OCI-LY1 (cell line): ENCODE measurements at regions not wholly inside any gene's neighbourhood (a gene's known extent, or its start where the extent isn't known, plus 50 kb on each side); places are given as distances from the start of the nearest gene placed in this dataset.

Source experiments
- H2AFZ ChIP-seq: fragments of 200-600 bp; sonication (generic), shearing (Covaris generic); 2 replicates; pipeline ENCODE4 v1.6.0; 2014; ENCODE audit warnings: antibody characterized with exemption, mild to moderate bottlenecking, low read length
- H3F3A ChIP-seq: fragments of 200-600 bp; sonication (generic), shearing (Covaris generic); 2 replicates; pipeline ENCODE4 v1.6.0; 2014; ENCODE audit warnings: mild to moderate bottlenecking, antibody characterized with exemption, low read length, moderate library complexity; ENCODE audit not compliant: insufficient read depth
- H3K27ac ChIP-seq: fragments of 200-600 bp; sonication (generic); 2 replicates; pipeline ENCODE4 v1.5.1; 2014; ENCODE audit warnings: low read length, mixed run types, mild to moderate bottlenecking, low read depth; ENCODE audit not compliant: poor library complexity, severe bottlenecking
- H3K27me3 ChIP-seq: fragments of 200-600 bp; sonication (generic); 2 replicates; pipeline ENCODE4 v1.6.0; 2014; ENCODE audit warnings: antibody characterized with exemption, mild to moderate bottlenecking, low read length, moderate library complexity; ENCODE audit not compliant: insufficient read depth
- H3K36me3 ChIP-seq: fragments of 200-600 bp; sonication (generic); 2 replicates; pipeline ENCODE4 v1.6.1; 2014; ENCODE audit warnings: mild to moderate bottlenecking, antibody characterized with exemption, low read length, moderate library complexity, mixed read lengths; ENCODE audit not compliant: insufficient read depth
- H3K4me1 ChIP-seq: fragments of 200-600 bp; sonication (generic); 2 replicates; pipeline ENCODE4 v1.5.1; 2014; ENCODE audit warnings: mild to moderate bottlenecking, low read length, moderate library complexity; ENCODE audit not compliant: insufficient read depth, severe bottlenecking
- H3K4me2 ChIP-seq: fragments of 200-600 bp; sonication (generic), shearing (Covaris generic); 2 replicates; pipeline ENCODE4 v1.6.1; 2014; ENCODE audit warnings: low read length
- H3K4me3 ChIP-seq: fragments of 200-600 bp; sonication (generic); 2 replicates; pipeline ENCODE4 v1.5.1; 2014; ENCODE audit warnings: low read length, low read depth, mild to moderate bottlenecking, mixed read lengths; ENCODE audit not compliant: poor library complexity, severe bottlenecking
- H3K79me2 ChIP-seq: fragments of 200-600 bp; shearing (Covaris generic); 2 replicates; pipeline ENCODE4 v1.6.1; 2016; ENCODE audit warnings: mixed run types, low read length, mixed read lengths; ENCODE audit not compliant: insufficient read depth
- H3K9ac ChIP-seq: fragments of 200-600 bp; sonication (generic), shearing (Covaris generic); 2 replicates; pipeline ENCODE4 v1.6.1; 2014; ENCODE audit warnings: mild to moderate bottlenecking, low read length, mixed read lengths
- H3K9me2 ChIP-seq: fragments of 200-600 bp; sonication (generic), shearing (Covaris generic); 2 replicates; pipeline ENCODE4 v1.6.1; 2014; ENCODE audit warnings: low read depth, mild to moderate bottlenecking, low read length, mixed read lengths
- H3K9me3 ChIP-seq: fragments of 200-600 bp; shearing (Covaris generic); 2 replicates; pipeline ENCODE4 v1.6.1; 2014; ENCODE audit warnings: low read length, mixed read lengths
- H4K20me1 ChIP-seq: fragments of 200-600 bp; sonication (generic), shearing (Covaris generic); 2 replicates; pipeline ENCODE4 v1.6.0; 2016; ENCODE audit warnings: mild to moderate bottlenecking, low read length; ENCODE audit not compliant: insufficient read depth
- EZH2 ChIP-seq: fragments of 200-600 bp; sonication (generic), shearing (Covaris generic); IDR thresholded peaks from 2 replicates; pipeline ENCODE4 v1.8.0; 2017; ENCODE audit warnings: borderline replicate concordance, mixed run types, mild to moderate bottlenecking, antibody characterized with exemption, low read length, moderate library complexity, mixed read lengths
- TF ChIP-seq, protein P1 (sequence below): fragments of 200-600 bp; sonication (generic), shearing (Covaris generic); IDR thresholded peaks from 2 replicates; pipeline ENCODE4 v1.5.1; 2017; ENCODE audit warnings: mild to moderate bottlenecking, antibody characterized with exemption, low read length, moderate library complexity, mixed read lengths

- no peaks in the 10 kb centered on the region for H4K20me1 ChIP-seq
- H3F3A ChIP-seq = no peaks in the 10 kb centered on the region
- H3K36me3 ChIP-seq = no peaks in the 10 kb centered on the region
- no peak overlapping the region for H3K9ac ChIP-seq
- H3K79me2 ChIP-seq = no peaks in the 10 kb centered on the region
- no peak overlapping the region for H2AFZ ChIP-seq
- no peaks in the 10 kb centered on the region for H3K4me1 ChIP-seq
- H3K4me2 ChIP-seq = no peak overlapping the region
- TF ChIP-seq, protein P1, sequence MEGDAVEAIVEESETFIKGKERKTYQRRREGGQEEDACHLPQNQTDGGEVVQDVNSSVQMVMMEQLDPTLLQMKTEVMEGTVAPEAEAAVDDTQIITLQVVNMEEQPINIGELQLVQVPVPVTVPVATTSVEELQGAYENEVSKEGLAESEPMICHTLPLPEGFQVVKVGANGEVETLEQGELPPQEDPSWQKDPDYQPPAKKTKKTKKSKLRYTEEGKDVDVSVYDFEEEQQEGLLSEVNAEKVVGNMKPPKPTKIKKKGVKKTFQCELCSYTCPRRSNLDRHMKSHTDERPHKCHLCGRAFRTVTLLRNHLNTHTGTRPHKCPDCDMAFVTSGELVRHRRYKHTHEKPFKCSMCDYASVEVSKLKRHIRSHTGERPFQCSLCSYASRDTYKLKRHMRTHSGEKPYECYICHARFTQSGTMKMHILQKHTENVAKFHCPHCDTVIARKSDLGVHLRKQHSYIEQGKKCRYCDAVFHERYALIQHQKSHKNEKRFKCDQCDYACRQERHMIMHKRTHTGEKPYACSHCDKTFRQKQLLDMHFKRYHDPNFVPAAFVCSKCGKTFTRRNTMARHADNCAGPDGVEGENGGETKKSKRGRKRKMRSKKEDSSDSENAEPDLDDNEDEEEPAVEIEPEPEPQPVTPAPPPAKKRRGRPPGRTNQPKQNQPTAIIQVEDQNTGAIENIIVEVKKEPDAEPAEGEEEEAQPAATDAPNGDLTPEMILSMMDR = peak; percentile 15; the same call in 1 of the 2 replicates
- TF ChIP-seq EZH2 = no peak
- no peak overlapping the region for H3K27ac ChIP-seq
- H3K9me2 ChIP-seq = no peaks in the 10 kb centered on the region
- no peaks in the 10 kb centered on the region for H3K27me3 ChIP-seq
- no peak overlapping the region for H3K4me3 ChIP-seq
- no peaks in the 10 kb centered on the region for H3K9me3 ChIP-seq
Measured at GRCh38 chr12:111271674-111272418, 97.0 kb downstream of the PHETA1 start.

DNA sequence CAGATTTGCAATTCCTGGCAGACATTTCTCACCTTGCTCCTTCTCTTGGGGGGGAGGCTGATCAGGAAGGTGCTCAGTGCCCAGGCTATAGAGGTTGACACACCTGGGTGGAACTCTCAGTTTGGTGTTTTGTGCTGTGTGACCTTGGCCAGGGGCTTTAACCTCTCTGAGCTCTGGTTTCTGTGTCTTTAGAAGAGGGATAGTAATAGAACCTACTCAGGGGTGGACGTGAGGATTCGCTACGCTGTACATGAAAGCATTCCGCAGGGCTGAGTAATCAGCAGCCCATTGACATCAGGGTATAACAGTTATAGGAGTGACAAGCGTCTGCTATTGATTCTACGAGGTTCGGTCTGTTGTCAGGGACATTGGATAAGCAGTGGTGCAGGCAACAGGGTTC, 98.1 kb downstream of the PHETA1 start:
- Histone ChIP-seq H2AFZ (no peak overlapping the region), H3K4me1 (no peaks in the 10 kb centered on the region), H3K27ac (no peak overlapping the region), H3K9me3 (no peaks in the 10 kb centered on the region), H4K20me1 (no peaks in the 10 kb centered on the region), H3K9ac (no peak overlapping the region), H3K27me3 (no peaks in the 10 kb centered on the region), H3K4me3 (no peak overlapping the region), H3K4me2 (no peak overlapping the region), H3F3A (no peaks in the 10 kb centered on the region), H3K36me3 (no peaks in the 10 kb centered on the region), H3K79me2 (no peaks in the 10 kb centered on the region), H3K9me2 (no peaks in the 10 kb centered on the region)
- TF ChIP-seq, protein P1 = no peak
- TF ChIP-seq EZH2 = no peak

DNA sequence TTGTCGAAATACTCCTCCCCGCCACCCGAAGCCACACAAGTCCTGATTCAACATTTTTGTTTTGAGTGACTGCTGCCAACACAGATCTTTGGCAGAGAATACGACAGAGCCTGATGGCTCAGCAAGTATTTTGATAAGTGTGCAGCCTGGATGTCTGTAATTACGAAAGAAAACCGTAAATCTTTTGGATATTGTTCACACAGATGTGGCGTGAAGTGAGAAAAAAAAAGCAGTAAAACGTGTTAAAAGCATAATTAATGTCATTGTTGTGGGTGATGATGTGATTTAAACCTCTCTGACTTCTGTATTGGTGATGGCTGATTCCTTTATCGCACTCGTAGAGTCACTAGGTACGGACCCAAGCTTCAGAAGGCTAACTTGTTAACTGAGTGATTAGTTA, 98.7 kb downstream of the PHETA1 start:
- Histone ChIP-seq H4K20me1 (no peaks in the 10 kb centered on the region), H3K4me1 (no peaks in the 10 kb centered on the region), H3K4me3 (no peak overlapping the region), H3K79me2 (no peaks in the 10 kb centered on the region), H3K27me3 (no peaks in the 10 kb centered on the region), H2AFZ (no peak overlapping the region), H3K9ac (no peak overlapping the region), H3K36me3 (no peaks in the 10 kb centered on the region), H3K9me3 (no peaks in the 10 kb centered on the region), H3K9me2 (no peaks in the 10 kb centered on the region), H3K4me2 (no peak overlapping the region), H3F3A (no peaks in the 10 kb centered on the region), H3K27ac (no peak overlapping the region)
- TF ChIP-seq, protein P1 = no peak
- no peak for TF ChIP-seq EZH2
